GM20000 (cell line): ENCODE measurements at regions not wholly inside any gene's neighbourhood (a gene's known extent, or its start where the extent isn't known, plus 50 kb on each side); places are given as distances from the start of the nearest gene placed in this dataset.
A peak's percentile ranks its signal among the peaks of the same experiment; 100 is the strongest.

Experiments used
- DNase-seq: peaks from one replicate; pipeline ENCODE4 v3.0.0; 2012; ENCODE audit warnings: low spot score
- TF ChIP-seq, protein P1 (sequence below): IDR thresholded peaks from 2 replicates; pipeline ENCODE4 v1.5.1; 2012; ENCODE audit warnings: mild to moderate bottlenecking, control low read depth; ENCODE audit errors: extremely low read depth, missing control alignments

DNA sequence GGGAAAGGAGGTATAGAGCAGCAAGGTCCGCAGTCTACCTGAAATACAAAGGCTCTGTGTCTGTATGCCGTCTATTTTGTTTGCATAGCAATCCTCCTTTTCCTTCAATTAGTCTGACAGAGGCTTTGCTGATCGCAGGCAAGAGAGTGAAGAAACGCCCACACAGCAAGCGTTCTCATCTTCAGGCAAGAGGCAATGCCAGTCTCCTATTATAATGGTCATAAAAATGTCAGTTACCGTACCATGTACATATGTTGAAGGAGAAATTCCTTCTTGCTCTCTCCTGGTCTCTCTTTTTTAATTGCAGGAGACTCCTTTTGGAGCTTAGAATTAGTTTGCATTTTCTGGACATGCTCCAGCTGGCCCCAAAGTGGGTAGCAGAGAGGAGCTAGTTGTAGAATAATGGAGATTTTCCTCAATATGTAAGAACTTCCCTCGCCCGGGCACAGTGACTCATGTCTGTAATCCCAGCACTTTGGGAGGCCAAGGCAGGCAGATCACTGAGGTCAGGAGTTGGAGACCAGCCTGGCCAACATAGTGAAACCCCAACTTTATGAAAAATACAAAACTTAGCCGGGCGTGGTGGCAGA, 139.5 kb downstream of the PFKFB3 start:
- no peak for DNase-seq
- TF ChIP-seq, protein P1, sequence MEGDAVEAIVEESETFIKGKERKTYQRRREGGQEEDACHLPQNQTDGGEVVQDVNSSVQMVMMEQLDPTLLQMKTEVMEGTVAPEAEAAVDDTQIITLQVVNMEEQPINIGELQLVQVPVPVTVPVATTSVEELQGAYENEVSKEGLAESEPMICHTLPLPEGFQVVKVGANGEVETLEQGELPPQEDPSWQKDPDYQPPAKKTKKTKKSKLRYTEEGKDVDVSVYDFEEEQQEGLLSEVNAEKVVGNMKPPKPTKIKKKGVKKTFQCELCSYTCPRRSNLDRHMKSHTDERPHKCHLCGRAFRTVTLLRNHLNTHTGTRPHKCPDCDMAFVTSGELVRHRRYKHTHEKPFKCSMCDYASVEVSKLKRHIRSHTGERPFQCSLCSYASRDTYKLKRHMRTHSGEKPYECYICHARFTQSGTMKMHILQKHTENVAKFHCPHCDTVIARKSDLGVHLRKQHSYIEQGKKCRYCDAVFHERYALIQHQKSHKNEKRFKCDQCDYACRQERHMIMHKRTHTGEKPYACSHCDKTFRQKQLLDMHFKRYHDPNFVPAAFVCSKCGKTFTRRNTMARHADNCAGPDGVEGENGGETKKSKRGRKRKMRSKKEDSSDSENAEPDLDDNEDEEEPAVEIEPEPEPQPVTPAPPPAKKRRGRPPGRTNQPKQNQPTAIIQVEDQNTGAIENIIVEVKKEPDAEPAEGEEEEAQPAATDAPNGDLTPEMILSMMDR, result no peak

DNA sequence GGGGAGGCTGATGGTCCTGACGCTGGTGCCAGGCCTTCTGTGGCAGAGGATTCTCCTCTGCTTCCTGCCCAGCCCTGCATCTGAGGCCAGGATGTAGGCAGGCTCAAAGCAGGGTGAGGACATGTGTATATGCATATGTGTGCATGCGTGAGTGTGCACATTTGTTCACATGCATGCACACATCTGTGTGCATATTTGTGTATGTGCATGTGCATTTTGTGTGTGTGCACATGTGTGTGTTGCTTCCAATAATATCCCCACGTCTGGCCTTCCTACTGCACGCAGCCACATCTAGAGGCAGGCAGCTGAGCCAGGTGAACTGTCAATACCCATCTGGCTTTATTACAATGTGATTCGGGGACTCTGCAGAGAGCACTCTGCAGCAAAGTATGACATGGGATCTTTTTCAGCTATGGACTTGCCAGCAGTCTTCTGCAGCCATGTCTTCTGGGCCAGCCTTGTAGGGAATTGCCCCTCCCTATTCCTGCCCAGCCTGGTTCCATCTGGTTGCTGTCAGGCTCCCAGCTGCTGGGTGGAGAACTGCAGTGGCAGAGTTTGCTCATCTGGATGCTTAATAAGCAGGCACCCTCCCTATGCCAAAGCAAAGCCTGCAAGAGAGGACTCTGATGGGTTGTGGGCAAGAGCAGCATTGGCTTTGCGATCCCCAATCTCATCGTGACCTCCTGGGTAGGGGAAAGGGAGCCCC, 140.7 kb downstream of the PFKFB3 start:
- no peak for DNase-seq
- TF ChIP-seq, protein P1, result no peak

DNA sequence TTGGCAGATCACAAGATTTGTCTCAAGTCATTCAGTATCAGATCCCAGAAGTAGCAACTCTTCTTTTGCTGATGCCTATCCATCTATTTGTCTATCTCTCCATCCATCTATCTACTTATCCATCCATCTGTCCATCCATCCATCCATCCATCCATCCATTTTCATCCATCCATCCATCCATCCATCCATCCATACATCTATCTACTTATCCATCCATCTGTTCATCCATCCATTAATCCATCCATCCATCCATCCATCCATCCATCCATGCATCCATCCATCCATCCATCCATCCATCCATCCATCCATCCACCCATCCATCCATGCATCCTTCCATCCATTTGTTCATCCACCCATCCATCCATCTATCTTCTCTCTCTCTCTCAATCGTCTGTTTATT, 142.7 kb downstream of the PFKFB3 start:
- TF ChIP-seq, protein P1, result no peak
- DNase-seq, result no peak

DNA sequence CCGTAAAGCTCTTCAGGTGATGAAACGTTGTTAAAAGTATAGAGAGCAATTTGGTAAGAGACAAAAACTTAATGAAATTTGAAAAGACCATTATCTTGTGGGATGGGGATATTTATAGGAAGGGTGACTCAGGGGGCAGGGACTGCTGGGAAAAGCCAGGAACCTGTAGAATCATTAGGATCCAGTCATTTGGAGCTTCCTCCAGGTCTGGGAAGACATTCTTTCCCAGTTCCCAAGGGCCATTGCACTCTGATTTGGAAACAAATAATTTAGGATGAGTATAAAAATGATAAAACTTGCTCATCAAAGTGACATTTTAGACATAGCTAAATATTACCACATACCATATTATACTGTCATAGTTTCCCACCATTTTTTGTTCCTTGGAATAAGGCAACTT, 143.9 kb downstream of the PFKFB3 start:
- TF ChIP-seq, protein P1, result no peak
- DNase-seq, result no peak

DNA sequence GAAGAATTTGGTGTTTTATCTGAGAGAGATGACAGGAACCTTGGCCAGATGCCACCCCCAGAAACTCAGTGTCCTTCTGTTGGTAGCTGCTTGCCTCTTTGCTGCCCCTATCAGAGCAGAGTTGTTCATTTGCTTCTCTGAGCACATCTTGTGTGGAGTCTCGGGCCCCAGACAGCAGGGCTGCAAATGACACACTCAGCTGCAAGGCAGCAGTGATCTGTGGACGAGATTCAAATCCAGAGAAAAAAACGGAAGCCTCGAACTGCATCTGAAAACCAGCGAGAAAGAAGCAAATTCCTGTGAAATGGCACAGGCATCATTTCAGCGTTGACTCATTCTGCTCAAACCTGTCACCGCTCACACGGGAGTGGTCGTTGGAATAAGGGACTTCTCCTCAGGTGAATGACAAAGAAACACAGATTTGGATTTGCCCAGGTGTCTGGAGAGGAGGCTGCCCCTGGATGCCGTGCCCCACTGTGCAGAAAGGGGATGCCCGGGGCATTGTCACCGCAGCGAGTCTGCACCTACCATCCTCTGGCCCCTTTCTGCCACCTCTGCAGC, 144.7 kb downstream of the PFKFB3 start:
- DNase-seq, result no peak

DNA sequence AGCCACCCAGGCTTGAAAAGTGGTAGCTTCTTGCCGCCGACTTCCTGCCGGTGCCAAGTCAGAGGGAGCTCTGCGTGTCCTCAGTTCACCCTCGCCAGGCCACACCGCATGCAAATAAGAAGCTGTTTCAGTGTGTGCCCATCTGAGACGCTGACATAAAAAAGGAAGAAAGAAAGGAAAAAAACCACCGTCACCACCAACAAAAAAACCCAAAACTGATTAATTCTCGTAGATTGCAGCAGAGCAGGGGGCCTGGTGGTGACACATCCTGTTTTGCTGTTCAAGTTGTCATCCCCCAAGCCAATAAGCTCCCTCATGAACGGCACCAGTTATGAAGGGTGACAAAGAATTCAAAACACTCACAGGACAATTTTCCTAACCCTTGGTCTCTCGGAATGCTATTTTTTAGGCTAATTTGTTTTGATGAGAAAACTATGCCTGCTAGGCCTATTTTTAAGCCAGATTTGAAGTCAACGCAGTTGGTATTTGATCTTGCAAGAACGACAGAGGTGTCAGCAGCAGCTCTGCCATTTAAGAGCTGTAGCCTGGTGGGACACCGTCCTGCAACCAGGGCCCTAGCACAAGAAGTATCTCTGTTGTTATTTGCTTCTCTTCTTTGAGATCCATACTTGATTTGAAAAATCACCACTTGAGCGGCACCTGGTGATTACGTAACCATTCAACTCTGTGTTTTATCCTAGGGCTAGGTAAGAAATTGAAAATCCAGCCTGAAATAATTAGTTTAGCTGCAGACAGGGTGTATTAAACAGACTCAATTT, 145.6 kb downstream of the PFKFB3 start:
- peak; percentile 75 for DNase-seq
- TF ChIP-seq, protein P1, result no peak

More for the DNA sequence above, 144.7 kb downstream of the PFKFB3 start:
- TF ChIP-seq, protein P1, result no peak
